AG04450 (cell line): ENCODE measurements at regions not wholly inside any gene's neighbourhood (a gene's known extent, or its start where the extent isn't known, plus 50 kb on each side); places are given as distances from the start of the nearest gene placed in this dataset.

Experiments used
- CTCF ChIA-PET: fragments of 300-600, 350-600 bp; formaldehyde crosslinking; extraction: SDS; loops from one replicate; lab custom pipeline; 2022; ENCODE audit warnings: antibody characterized with exemption, inconsistent platforms; lab: Charles Lee
- POLR2A ChIA-PET: fragments of 350-600 bp; formaldehyde crosslinking; extraction: SDS; loops from one replicate; lab custom pipeline; 2021; ENCODE audit warnings: antibody characterized with exemption, inconsistent platforms; lab: Yijun Ruan, JAX
- DNase-seq: peaks from one replicate; pipeline ENCODE4 v3.0.0-alpha.2; 2011; ENCODE audit warnings: low read depth, low spot score
- H3K27ac ChIP-seq: one replicate; pipeline ENCODE4 v1.5.1; 2012; ENCODE audit warnings: low read depth, low read length, control low read depth
- H3K27me3 ChIP-seq: one replicate; pipeline ENCODE4 v1.6.0; 2012; ENCODE audit warnings: low read length; ENCODE audit not compliant: control insufficient read depth, insufficient read depth
- H3K4me3 ChIP-seq: 2 replicates; pipeline ENCODE4 v1.5.1; 2011; ENCODE audit warnings: mild to moderate bottlenecking, low read depth, low read length, control low read depth
- H3K9me3 ChIP-seq: 2 replicates; pipeline ENCODE4 v1.5.1; 2012; ENCODE audit warnings: low read length; ENCODE audit not compliant: control insufficient read depth, insufficient read depth
- TF ChIP-seq, protein P1 (sequence below): IDR thresholded peaks from 2 replicates; pipeline ENCODE4 v1.5.1; 2011; ENCODE audit warnings: low read depth, low read length, control low read depth, inconsistent platforms

DNA sequence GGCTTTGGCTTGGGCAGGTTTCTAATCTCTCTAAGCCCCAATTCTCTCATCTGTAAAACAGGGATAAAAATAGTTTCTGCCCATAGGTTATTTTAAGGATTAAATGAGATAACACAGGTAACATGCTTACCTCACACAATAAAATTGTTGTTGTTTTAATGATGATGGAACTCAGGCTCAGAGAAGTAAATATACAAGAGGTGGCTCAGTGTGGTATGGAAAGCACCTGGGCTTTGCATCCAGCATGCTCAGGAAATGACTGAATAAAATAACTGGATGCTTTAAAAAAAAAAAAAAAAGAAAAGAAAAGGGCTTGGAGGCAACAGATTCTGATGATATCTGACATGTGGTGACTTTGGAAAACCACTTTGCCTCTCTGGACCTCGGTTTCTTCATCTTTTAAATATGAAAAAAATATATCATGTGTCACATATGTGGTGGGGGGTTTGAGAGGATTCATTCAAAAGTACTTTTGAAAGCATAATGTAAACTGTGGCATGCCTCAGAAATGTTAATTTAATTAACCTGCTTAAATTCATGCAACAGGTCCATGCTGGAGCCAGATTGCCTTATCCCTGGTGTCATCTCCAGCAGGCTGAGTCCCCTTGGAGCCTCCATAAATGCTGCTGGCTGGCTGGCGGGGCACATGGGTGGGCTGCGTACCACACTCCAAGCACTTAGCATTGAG is 112.8 kb upstream of the CDC42EP3 start:
- DNase-seq = no peak
- POLR2A ChIA-PET = no interaction called here
- TF ChIP-seq, protein P1, sequence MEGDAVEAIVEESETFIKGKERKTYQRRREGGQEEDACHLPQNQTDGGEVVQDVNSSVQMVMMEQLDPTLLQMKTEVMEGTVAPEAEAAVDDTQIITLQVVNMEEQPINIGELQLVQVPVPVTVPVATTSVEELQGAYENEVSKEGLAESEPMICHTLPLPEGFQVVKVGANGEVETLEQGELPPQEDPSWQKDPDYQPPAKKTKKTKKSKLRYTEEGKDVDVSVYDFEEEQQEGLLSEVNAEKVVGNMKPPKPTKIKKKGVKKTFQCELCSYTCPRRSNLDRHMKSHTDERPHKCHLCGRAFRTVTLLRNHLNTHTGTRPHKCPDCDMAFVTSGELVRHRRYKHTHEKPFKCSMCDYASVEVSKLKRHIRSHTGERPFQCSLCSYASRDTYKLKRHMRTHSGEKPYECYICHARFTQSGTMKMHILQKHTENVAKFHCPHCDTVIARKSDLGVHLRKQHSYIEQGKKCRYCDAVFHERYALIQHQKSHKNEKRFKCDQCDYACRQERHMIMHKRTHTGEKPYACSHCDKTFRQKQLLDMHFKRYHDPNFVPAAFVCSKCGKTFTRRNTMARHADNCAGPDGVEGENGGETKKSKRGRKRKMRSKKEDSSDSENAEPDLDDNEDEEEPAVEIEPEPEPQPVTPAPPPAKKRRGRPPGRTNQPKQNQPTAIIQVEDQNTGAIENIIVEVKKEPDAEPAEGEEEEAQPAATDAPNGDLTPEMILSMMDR = no peak
- Histone ChIP-seq H3K27me3 (no peaks in the 10 kb centered on the region), H3K27ac (no peak overlapping the region), H3K9me3 (peaks cover 4% of the 10 kb centered on the region; the same call in 1 of the 2 replicates), H3K4me3 (no peak overlapping the region)
- CTCF ChIA-PET = no interaction called here

DNA sequence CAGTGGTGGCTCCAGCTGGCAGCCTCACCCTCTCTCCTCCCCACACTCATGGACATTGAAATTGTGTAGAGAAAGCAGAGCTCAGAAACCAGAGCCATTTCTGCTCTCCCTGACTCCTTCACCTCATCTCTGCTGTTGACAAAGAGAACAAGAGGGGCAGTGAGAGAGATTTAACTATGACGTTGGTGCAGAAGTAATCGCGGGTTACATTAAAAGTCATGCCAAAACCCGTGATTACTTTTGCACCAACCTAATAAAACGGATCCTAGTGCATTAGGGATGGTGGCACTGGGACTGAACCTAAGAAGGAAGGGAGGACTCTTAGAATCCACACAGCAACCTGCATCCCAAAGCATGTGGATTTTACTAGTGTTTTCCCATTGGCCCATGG is 113.3 kb upstream of the CDC42EP3 start:
- ChIA-PET CTCF (no interaction called here), POLR2A (no interaction called here)
- peaks cover 4% of the 10 kb centered on the region; the same call in 1 of the 2 replicates for H3K9me3 ChIP-seq
- H3K4me3 ChIP-seq = no peak overlapping the region
- H3K27ac ChIP-seq = no peak overlapping the region
- H3K27me3 ChIP-seq = no peaks in the 10 kb centered on the region
- TF ChIP-seq, protein P1 = no peak
- DNase-seq = no peak

DNA sequence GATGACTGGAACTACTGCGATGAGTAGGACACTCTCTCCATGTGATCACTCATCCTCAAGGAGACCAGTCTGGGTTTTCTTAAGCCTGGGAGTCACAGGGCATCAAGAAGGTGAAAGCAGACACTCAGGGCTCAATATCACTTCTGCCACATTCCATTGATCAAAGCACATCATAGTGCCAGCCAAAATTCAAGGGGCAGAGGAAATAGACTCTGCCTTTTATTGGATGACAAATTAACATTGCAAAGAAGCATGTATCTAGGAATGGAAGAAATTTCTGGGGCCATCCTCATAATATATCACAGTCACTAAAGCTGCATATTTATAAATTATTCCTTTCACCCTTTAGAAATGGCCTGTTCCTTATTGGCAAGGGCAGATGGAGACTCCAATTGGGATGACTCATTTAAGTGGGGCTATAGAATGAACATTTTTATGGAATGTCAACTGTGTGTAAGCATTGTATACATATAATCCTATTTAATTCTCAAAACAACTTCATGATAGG is 114.8 kb upstream of the CDC42EP3 start:
- Histone ChIP-seq H3K27ac (no peak overlapping the region), H3K27me3 (no peaks in the 10 kb centered on the region), H3K4me3 (no peak overlapping the region), H3K9me3 (peaks cover 4% of the 10 kb centered on the region; the same call in 1 of the 2 replicates)
- TF ChIP-seq, protein P1 = no peak
- DNase-seq = no peak
- CTCF ChIA-PET = no interaction called here
- POLR2A ChIA-PET = no interaction called here

DNA sequence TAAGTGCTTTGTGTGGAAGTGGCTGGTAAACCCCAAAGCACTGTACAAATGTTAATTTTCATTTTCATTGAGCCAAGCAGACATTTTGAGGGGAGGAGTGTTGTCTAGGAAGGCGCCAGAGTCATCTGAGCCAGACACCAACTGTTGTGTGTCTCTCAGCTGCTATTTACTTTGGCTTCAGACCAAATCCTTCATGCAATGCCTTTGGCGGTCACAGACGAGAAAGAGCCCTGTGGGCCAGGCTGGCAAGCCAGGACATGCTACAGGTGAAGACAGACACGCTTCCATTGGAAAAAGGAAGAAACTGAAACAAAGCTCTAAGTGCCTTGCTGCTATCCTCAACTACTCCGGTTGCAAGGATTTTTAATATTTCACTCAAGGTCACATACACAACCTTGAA is 115.4 kb upstream of the CDC42EP3 start:
- H3K27me3 ChIP-seq = no peaks in the 10 kb centered on the region
- ChIA-PET CTCF (no interaction called here), POLR2A (no interaction called here)
- TF ChIP-seq, protein P1 = no peak
- peaks cover 4% of the 10 kb centered on the region; the same call in 1 of the 2 replicates for H3K9me3 ChIP-seq
- DNase-seq = no peak
- H3K27ac ChIP-seq = no peak overlapping the region
- no peak overlapping the region for H3K4me3 ChIP-seq

DNA sequence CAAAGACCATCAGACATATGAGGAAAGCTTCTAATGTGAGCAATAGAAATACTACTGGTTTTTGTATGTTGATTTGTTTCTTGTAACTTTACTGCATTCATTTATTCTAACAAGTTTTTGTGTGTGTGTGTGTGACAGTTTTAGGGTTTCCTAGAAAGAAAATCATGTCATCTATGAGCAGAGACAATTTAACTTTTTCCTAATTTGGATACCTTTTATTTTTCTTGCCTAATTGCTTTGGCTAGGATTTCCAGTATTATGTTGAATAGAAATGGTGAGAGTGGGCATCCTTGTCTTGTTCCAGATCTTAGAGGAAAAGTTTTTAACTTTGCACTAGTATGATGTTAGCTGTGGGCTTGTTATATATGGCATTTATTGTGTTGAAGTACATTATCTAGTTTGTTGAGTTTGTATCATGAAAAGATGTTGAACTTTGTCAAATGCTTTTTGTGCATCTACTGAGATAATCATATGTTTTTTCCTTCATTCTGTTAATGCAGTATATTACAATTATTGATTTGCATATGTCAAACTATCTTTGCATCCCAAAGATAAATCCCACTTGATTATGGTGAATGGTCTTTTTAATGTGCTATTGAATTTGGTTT is 117.3 kb upstream of the CDC42EP3 start:
- ChIA-PET CTCF (interaction anchor here (1.5 kb wide), 1 partner anchor 88 kb away, joined by 3 read pairs; no protein-coding TSS in a partner anchor), POLR2A (no interaction called here)
- DNase-seq = no peak
- H3K9me3 ChIP-seq = peaks cover 4% of the 10 kb centered on the region; the same call in 1 of the 2 replicates
- H3K27me3 ChIP-seq = no peaks in the 10 kb centered on the region
- TF ChIP-seq, protein P1 = no peak
- H3K4me3 ChIP-seq = no peak overlapping the region
- H3K27ac ChIP-seq = no peak overlapping the region
